ENCODE measurements at regions not wholly inside any gene's neighbourhood (a gene's known extent, or its start where the extent isn't known, plus 50 kb on each side); places are given as distances from the start of the nearest gene placed in this dataset.
A peak's percentile ranks its signal among the peaks of the same experiment; 100 is the strongest.
"Not testable (repeated sequence)": the region's sequence is repeated elsewhere in the genome, so short reads cannot be mapped to it uniquely, and the experiment has no call there.

- Histone ChIP-seq H3K4me3 (no peak overlapping the region), H3K9me3 (no peaks in the 10 kb centered on the region), H3K27ac (no peak overlapping the region), H3K36me3 (no peaks in the 10 kb centered on the region), H3K27me3 (replicated peaks; ENCODE audit: insufficient read depth) (no peaks in the 10 kb centered on the region), H3K4me1 (replicated peaks) (no peaks in the 10 kb centered on the region)
- no peak for DNase-seq (ENCODE audit: low spot score)
- intact Hi-C loops (cut with DNase I), result no loop called here
- WGBS, result 86% methylated on average over 8 of the region's 8 CpGs
- TF ChIP-seq POLR2A (IDR thresholded peaks at IDR 0.05) (no peak), CTCF (IDR thresholded peaks at IDR 0.05) (no peak), POLR2AphosphoS5 (IDR thresholded peaks at IDR 0.05) (no peak)
Measured at GRCh38 chr7:54187886-54188685, 354.1 kb upstream of the VSTM2A start.

DNA sequence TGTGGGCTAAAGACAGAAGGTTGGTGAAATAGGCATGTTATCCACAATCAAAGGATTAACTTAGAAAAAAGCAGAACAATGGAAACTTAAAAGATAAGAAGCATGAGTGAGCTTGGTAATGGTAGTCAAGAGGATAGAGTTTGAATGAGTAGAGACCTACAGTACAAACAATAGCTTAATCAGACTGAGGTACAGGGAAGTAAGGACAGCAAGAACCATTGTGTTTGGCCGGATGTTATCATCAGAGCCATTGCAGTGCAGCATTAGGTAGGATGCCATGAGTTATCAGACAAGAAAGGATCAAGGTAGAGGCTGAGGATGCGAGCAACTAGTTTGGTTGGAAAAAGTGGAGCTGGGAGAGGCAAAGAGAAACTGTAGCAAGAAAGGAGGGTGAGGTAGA lies 353.3 kb upstream of the VSTM2A start:
- no peak for DNase-seq (ENCODE audit: low spot score)
- intact Hi-C loops (cut with DNase I), result no loop called here
- 88% methylated on average over 2 of the region's 2 CpGs for WGBS
- Histone ChIP-seq H3K27ac (no peak overlapping the region), H3K4me3 (no peak overlapping the region), H3K36me3 (no peaks in the 10 kb centered on the region), H3K4me1 (replicated peaks) (no peaks in the 10 kb centered on the region), H3K27me3 (replicated peaks; ENCODE audit: insufficient read depth) (no peaks in the 10 kb centered on the region), H3K9me3 (no peaks in the 10 kb centered on the region)
- no peak for TF ChIP-seq CTCF (IDR thresholded peaks at IDR 0.05)
- no peak for TF ChIP-seq POLR2AphosphoS5 (IDR thresholded peaks at IDR 0.05)
- no peak for TF ChIP-seq POLR2A (IDR thresholded peaks at IDR 0.05)

DNA sequence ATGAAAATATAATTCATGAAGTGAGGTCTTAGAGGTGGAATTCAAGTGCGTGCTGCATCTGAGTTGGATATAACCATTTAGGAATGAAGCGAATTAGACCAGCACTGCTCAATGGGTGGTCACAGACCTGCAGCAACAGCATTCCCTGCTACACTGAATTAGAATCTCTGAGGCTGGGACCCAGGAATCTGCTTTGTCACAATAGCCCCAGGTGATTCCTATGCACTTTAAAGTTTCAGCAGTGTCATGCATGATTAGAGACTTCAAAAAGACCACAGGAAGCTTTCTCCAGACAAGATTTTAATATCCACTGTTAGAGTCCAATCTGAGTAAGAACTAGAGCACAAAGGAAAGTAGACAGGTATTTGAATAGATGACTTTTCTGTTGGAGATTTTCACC lies 352.8 kb upstream of the VSTM2A start:
- no peaks in the 10 kb centered on the region for H3K36me3 ChIP-seq
- TF ChIP-seq CTCF (IDR thresholded peaks at IDR 0.05), result no peak
- no peak for TF ChIP-seq POLR2AphosphoS5 (IDR thresholded peaks at IDR 0.05)
- no peak for TF ChIP-seq POLR2A (IDR thresholded peaks at IDR 0.05)
- 68% methylated on average over 2 of the region's 2 CpGs for WGBS
- intact Hi-C loops (cut with DNase I), result no loop called here
- H3K4me1 ChIP-seq (replicated peaks), result no peaks in the 10 kb centered on the region
- no peak overlapping the region for H3K27ac ChIP-seq
- DNase-seq (ENCODE audit: low spot score), result no peak
- no peaks in the 10 kb centered on the region for H3K27me3 ChIP-seq (replicated peaks; ENCODE audit: insufficient read depth)
- no peaks in the 10 kb centered on the region for H3K9me3 ChIP-seq
- no peak overlapping the region for H3K4me3 ChIP-seq

DNA sequence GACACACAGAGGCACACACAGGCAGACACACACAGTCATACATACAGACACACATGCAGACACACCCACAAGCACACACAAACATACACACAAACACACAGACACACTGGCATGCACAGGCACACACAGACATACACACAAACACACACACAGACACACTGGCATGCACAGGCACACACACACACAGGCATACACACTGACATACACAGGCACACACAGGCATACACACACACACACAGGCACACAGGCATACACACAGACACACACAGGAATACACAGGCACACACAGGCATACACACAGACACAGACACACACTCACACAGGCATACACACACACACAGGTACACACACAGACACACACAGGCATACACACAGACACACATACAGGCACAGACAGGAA lies 340.7 kb upstream of the VSTM2A start:
- Histone ChIP-seq H3K36me3 (no peaks in the 10 kb centered on the region), H3K4me3 (no peak overlapping the region), H3K9me3 (no peaks in the 10 kb centered on the region), H3K27ac (no peak overlapping the region), H3K4me1 (replicated peaks) (no peaks in the 10 kb centered on the region), H3K27me3 (replicated peaks; ENCODE audit: insufficient read depth) (no peaks in the 10 kb centered on the region)
- TF ChIP-seq POLR2A (IDR thresholded peaks at IDR 0.05) (no peak), CTCF (IDR thresholded peaks at IDR 0.05) (no peak), POLR2AphosphoS5 (IDR thresholded peaks at IDR 0.05) (no peak)
- no peak for DNase-seq (ENCODE audit: low spot score)
- intact Hi-C loops (cut with DNase I), result no loop called here

DNA sequence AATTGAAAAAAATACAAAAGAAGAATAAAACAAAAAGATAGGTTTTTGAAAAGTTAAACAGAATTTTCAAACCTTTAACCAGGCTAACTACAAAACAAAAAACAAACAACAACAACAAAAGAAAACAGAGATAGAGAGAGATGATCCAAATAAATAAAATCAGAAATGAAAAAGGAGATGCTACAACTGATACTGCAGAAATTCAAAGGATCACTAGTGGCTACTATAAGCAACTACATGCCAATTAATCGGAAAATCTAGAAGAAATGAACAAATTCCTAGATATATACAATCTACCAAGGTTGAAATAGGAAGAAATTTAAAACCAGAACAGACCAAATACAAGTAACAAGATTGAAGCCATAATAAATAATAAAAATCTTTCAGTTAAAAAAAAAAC lies 326.8 kb upstream of the VSTM2A start:
- DNase-seq (ENCODE audit: low spot score), result no peak
- 85% methylated on average over 1 of the region's 1 CpG for WGBS
- TF ChIP-seq CTCF (IDR thresholded peaks at IDR 0.05), result peak in 1 of 4 experiments; percentile 17
- no peak for TF ChIP-seq POLR2AphosphoS5 (IDR thresholded peaks at IDR 0.05)
- Histone ChIP-seq H3K9me3 (no peaks in the 10 kb centered on the region), H3K27ac (no peak overlapping the region), H3K27me3 (replicated peaks; ENCODE audit: insufficient read depth) (no peaks in the 10 kb centered on the region), H3K4me1 (replicated peaks) (no peaks in the 10 kb centered on the region), H3K36me3 (no peaks in the 10 kb centered on the region), H3K4me3 (no peak overlapping the region)
- intact Hi-C loops (cut with DNase I), result no loop called here

GRCh38 chr7:54226030-54226429 lies 316.1 kb upstream of the VSTM2A start:
- H3K4me3 ChIP-seq; H3K36me3 ChIP-seq; H3K27me3 ChIP-seq (replicated peaks; ENCODE audit: insufficient read depth); H3K4me1 ChIP-seq (replicated peaks); intact Hi-C loops (cut with DNase I); DNase-seq (ENCODE audit: low spot score); H3K9me3 ChIP-seq; H3K27ac ChIP-seq: not testable (repeated sequence)

Data from prostate gland (tissue), 2 donors.